ENCODE measurements at regions not wholly inside any gene's neighbourhood (a gene's known extent, or its start where the extent isn't known, plus 50 kb on each side); places are given as distances from the start of the nearest gene placed in this dataset.

GRCh38 chr4:31592293-31592692 lies 872.1 kb downstream of the PCDH7 start:
- intact Hi-C loops (cut with micrococcal nuclease; ENCODE audit: unreplicated experiment): no loop called here
- no peak overlapping the region for H3K27ac ChIP-seq (ENCODE audit: low read length)
- TF ChIP-seq, protein P1, sequence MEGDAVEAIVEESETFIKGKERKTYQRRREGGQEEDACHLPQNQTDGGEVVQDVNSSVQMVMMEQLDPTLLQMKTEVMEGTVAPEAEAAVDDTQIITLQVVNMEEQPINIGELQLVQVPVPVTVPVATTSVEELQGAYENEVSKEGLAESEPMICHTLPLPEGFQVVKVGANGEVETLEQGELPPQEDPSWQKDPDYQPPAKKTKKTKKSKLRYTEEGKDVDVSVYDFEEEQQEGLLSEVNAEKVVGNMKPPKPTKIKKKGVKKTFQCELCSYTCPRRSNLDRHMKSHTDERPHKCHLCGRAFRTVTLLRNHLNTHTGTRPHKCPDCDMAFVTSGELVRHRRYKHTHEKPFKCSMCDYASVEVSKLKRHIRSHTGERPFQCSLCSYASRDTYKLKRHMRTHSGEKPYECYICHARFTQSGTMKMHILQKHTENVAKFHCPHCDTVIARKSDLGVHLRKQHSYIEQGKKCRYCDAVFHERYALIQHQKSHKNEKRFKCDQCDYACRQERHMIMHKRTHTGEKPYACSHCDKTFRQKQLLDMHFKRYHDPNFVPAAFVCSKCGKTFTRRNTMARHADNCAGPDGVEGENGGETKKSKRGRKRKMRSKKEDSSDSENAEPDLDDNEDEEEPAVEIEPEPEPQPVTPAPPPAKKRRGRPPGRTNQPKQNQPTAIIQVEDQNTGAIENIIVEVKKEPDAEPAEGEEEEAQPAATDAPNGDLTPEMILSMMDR (IDR thresholded peaks at IDR 0.05): no peak
- TF ChIP-seq SIN3A (IDR thresholded peaks at IDR 0.05; ENCODE audit: borderline replicate concordance, insufficient read depth, low read depth, low read length): no peak
- no peak for TF ChIP-seq POLR2AphosphoS5 (IDR thresholded peaks at IDR 0.05; ENCODE audit: low read depth, low read length)
- no peak for TF ChIP-seq TCF7L2 (IDR thresholded peaks at IDR 0.05; ENCODE audit: low read depth, low read length)
- TF ChIP-seq, protein P2, sequence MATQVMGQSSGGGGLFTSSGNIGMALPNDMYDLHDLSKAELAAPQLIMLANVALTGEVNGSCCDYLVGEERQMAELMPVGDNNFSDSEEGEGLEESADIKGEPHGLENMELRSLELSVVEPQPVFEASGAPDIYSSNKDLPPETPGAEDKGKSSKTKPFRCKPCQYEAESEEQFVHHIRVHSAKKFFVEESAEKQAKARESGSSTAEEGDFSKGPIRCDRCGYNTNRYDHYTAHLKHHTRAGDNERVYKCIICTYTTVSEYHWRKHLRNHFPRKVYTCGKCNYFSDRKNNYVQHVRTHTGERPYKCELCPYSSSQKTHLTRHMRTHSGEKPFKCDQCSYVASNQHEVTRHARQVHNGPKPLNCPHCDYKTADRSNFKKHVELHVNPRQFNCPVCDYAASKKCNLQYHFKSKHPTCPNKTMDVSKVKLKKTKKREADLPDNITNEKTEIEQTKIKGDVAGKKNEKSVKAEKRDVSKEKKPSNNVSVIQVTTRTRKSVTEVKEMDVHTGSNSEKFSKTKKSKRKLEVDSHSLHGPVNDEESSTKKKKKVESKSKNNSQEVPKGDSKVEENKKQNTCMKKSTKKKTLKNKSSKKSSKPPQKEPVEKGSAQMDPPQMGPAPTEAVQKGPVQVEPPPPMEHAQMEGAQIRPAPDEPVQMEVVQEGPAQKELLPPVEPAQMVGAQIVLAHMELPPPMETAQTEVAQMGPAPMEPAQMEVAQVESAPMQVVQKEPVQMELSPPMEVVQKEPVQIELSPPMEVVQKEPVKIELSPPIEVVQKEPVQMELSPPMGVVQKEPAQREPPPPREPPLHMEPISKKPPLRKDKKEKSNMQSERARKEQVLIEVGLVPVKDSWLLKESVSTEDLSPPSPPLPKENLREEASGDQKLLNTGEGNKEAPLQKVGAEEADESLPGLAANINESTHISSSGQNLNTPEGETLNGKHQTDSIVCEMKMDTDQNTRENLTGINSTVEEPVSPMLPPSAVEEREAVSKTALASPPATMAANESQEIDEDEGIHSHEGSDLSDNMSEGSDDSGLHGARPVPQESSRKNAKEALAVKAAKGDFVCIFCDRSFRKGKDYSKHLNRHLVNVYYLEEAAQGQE (IDR thresholded peaks at IDR 0.05; ENCODE audit: insufficient read depth in 1 of 2, low read depth in 2 of 2, low read length in 1 of 2): no peak

GRCh38 chr4:31595496-31595895 lies 875.3 kb downstream of the PCDH7 start:
- H3K27me3 ChIP-seq (ENCODE audit: control insufficient read depth, insufficient read depth, low read length): no peaks in the 10 kb centered on the region
- no peaks in the 10 kb centered on the region for H3K9me3 ChIP-seq (ENCODE audit: control insufficient read depth, insufficient read depth, low read depth, low read length)
- in situ Hi-C loops (cut with HindIII; ENCODE audit: low pct_unique_long_range_greater_than_20kb, low sequenced_read_pairs) (no loop called here), intact Hi-C loops (cut with micrococcal nuclease; ENCODE audit: unreplicated experiment) (no loop called here)
- DNase-seq (ENCODE audit: low read depth, low spot score) (no peak), ATAC-seq (no peak)
- H3K27ac ChIP-seq (ENCODE audit: low read length): no peak overlapping the region
- no peaks in the 10 kb centered on the region for H3K36me3 ChIP-seq (ENCODE audit: control insufficient read depth, insufficient read depth, low read length)
- no peak overlapping the region for H3K4me3 ChIP-seq (ENCODE audit: low read depth in 2 of 2, low read length in 2 of 2)
- ChIA-PET POLR2A (no interaction called here), CTCF (no interaction called here)
- no peaks in the 10 kb centered on the region for H3K4me1 ChIP-seq (ENCODE audit: control insufficient read depth, insufficient read depth, low read length)
- no TSS peak for BruUV-seq (replicated peaks)
- TF ChIP-seq, protein P2 (IDR thresholded peaks at IDR 0.05; ENCODE audit: insufficient read depth in 1 of 2, low read depth in 2 of 2, low read length in 1 of 2): no peak
- TF ChIP-seq, protein P1 (IDR thresholded peaks at IDR 0.05): no peak
- TF ChIP-seq SIN3A (IDR thresholded peaks at IDR 0.05; ENCODE audit: borderline replicate concordance, insufficient read depth, low read depth, low read length) (no peak), TCF7L2 (IDR thresholded peaks at IDR 0.05; ENCODE audit: low read depth, low read length) (no peak), POLR2AphosphoS5 (IDR thresholded peaks at IDR 0.05; ENCODE audit: low read depth, low read length) (no peak)

More at GRCh38 chr4:31592293-31592692, 872.1 kb downstream of the PCDH7 start:
- POLR2A ChIA-PET: no interaction called here
- CTCF ChIA-PET: no interaction called here
- ATAC-seq (no peak), DNase-seq (ENCODE audit: low read depth, low spot score) (no peak)
- Histone ChIP-seq H3K4me3 (ENCODE audit: low read depth in 2 of 2, low read length in 2 of 2) (no peak overlapping the region), H3K4me1 (ENCODE audit: control insufficient read depth, insufficient read depth, low read length) (no peaks in the 10 kb centered on the region), H3K9me3 (ENCODE audit: control insufficient read depth, insufficient read depth, low read depth, low read length) (no peaks in the 10 kb centered on the region), H3K27me3 (ENCODE audit: control insufficient read depth, insufficient read depth, low read length) (no peaks in the 10 kb centered on the region), H3K36me3 (ENCODE audit: control insufficient read depth, insufficient read depth, low read length) (no peaks in the 10 kb centered on the region; the same call in 1 of the 2 replicates)
- in situ Hi-C loops (cut with HindIII; ENCODE audit: low pct_unique_long_range_greater_than_20kb, low sequenced_read_pairs): no loop called here
- no TSS peak for BruUV-seq (replicated peaks)

Data from Panc1 (cell line).